ENCODE measurements at regions not wholly inside any gene's neighbourhood (a gene's known extent, or its start where the extent isn't known, plus 50 kb on each side); places are given as distances from the start of the nearest gene placed in this dataset.

DNA sequence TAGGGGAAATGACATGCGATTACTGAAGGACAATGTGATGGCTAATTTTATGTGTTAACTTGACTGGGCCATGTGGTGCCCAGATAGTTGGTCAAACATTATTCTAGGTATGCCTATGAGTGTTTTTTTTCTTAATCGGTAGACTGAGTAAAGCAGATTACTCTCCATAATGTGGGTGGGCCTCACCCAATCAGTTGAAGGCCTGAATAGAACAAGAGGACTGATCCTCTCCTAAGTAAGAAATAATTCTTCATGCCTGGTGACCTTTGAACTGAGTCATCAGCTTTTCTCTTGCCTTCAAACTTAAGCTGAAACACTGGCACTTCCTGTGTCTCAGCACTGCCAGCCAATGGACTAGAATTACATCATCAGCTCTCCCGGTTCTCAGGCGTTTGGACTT is 164.0 kb upstream of the FGF13 start:
- TF ChIP-seq CTCF (IDR thresholded peaks at IDR 0.05) (no peak), POLR2A (IDR thresholded peaks at IDR 0.05) (no peak)
